ENCODE measurements at regions not wholly inside any gene's neighbourhood (a gene's known extent, or its start where the extent isn't known, plus 50 kb on each side); places are given as distances from the start of the nearest gene placed in this dataset.
"Not testable (repeated sequence)": the region's sequence is repeated elsewhere in the genome, so short reads cannot be mapped to it uniquely, and the experiment has no call there.

- DNase-seq: not testable (repeated sequence)
These were observed 144.6 kb upstream of the DUSP22 start for GRCh38 chr6:147651-148050.

- peak in 1 of 2 experiments; percentile 50 for DNase-seq
These were observed 144.0 kb upstream of the DUSP22 start for GRCh38 chr6:148051-148984.

GRCh38 chr6:150147-150546 is 142.1 kb upstream of the DUSP22 start:
- not testable (repeated sequence) for DNase-seq

- DNase-seq: not testable (repeated sequence)
These were observed 139.9 kb upstream of the DUSP22 start for GRCh38 chr6:152436-152835.

- not testable (repeated sequence) for DNase-seq
These were observed 139.3 kb upstream of the DUSP22 start for GRCh38 chr6:153026-153425.

GRCh38 chr6:153867-154266 is 138.4 kb upstream of the DUSP22 start:
- not testable (repeated sequence) for DNase-seq

GRCh38 chr6:154321-155092 is 137.8 kb upstream of the DUSP22 start:
- not testable (repeated sequence) for DNase-seq

- DNase-seq: no peak
These were observed 136.3 kb upstream of the DUSP22 start for GRCh38 chr6:156010-156409.

GRCh38 chr6:156441-157140 is 135.7 kb upstream of the DUSP22 start:
- DNase-seq: not testable (repeated sequence)

- not testable (repeated sequence) for DNase-seq
These were observed 135.1 kb upstream of the DUSP22 start for GRCh38 chr6:157176-157575.

GRCh38 chr6:161657-162056 is 130.6 kb upstream of the DUSP22 start:
- DNase-seq: not testable (repeated sequence)

GRCh38 chr6:164720-165119 is 127.6 kb upstream of the DUSP22 start:
- DNase-seq: no peak

- DNase-seq: no peak
These were observed 127.0 kb upstream of the DUSP22 start for GRCh38 chr6:165263-165662.

- DNase-seq: no peak
These were observed 126.4 kb upstream of the DUSP22 start for GRCh38 chr6:165906-166305.

- peak in 1 of 2 experiments; percentile 39 for DNase-seq
These were observed 123.3 kb upstream of the DUSP22 start for GRCh38 chr6:168865-169455.

- DNase-seq: no peak
These were observed 118.3 kb upstream of the DUSP22 start for GRCh38 chr6:174036-174435.

- DNase-seq: no peak
These were observed 116.6 kb upstream of the DUSP22 start for GRCh38 chr6:175680-176079.

- no peak for DNase-seq
These were observed 115.5 kb upstream of the DUSP22 start for GRCh38 chr6:176766-177165.

GRCh38 chr6:178119-178518 is 114.2 kb upstream of the DUSP22 start:
- no peak for DNase-seq

- DNase-seq: not testable (repeated sequence)
These were observed 113.4 kb upstream of the DUSP22 start for GRCh38 chr6:178929-179328.

- DNase-seq: no peak
These were observed 112.8 kb upstream of the DUSP22 start for GRCh38 chr6:179340-179950.

GRCh38 chr6:180091-180694 is 112.1 kb upstream of the DUSP22 start:
- not testable (repeated sequence) for DNase-seq

Measured in NCI-H524 (cell line).